Uterus (tissue), 2 donors: ENCODE measurements at regions not wholly inside any gene's neighbourhood (a gene's known extent, or its start where the extent isn't known, plus 50 kb on each side); places are given as distances from the start of the nearest gene placed in this dataset.

Experiments used
- POLR2A ChIP-seq, 2 donors: fragments of 450-650 bp; IDR thresholded peaks; one replicate each; pipeline ENCODE4 v1.6.1; 2016; ENCODE audit warnings: antibody characterized with exemption in 2 of 2, mild to moderate bottlenecking in 1 of 2, moderate library complexity in 1 of 2
- TF ChIP-seq, protein P1 (sequence below), 4 experiments: fragments of 200-600 bp in 2 of 4; fragments of 450-650 bp in 2 of 4; sonication (generic) in 2 of 4; IDR thresholded peaks; one replicate each; pipeline ENCODE4 v1.5.1; 2016 to 2019; ENCODE audit warnings: antibody characterized with exemption in 4 of 4, mild to moderate bottlenecking in 2 of 4, moderate library complexity in 1 of 4

DNA sequence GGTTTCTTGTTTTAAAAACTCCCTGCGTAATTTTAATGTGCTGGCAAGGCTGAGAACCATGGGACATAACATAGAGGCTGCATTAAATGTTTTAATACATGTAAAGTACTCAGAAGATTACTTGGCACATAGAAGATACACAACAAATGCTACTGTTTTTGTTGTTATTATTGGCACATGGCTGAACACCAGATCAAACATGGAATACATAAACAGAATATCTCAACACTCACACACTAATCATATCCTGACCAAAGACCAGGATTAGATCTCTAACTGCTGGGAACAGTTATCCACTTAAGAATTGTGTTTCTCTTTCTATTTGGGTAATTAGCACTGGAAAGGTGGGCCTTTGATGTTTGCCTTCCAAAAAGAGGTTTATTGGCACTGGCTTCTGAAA is 69.3 kb downstream of the KCNE4 start:
- TF ChIP-seq, protein P1, sequence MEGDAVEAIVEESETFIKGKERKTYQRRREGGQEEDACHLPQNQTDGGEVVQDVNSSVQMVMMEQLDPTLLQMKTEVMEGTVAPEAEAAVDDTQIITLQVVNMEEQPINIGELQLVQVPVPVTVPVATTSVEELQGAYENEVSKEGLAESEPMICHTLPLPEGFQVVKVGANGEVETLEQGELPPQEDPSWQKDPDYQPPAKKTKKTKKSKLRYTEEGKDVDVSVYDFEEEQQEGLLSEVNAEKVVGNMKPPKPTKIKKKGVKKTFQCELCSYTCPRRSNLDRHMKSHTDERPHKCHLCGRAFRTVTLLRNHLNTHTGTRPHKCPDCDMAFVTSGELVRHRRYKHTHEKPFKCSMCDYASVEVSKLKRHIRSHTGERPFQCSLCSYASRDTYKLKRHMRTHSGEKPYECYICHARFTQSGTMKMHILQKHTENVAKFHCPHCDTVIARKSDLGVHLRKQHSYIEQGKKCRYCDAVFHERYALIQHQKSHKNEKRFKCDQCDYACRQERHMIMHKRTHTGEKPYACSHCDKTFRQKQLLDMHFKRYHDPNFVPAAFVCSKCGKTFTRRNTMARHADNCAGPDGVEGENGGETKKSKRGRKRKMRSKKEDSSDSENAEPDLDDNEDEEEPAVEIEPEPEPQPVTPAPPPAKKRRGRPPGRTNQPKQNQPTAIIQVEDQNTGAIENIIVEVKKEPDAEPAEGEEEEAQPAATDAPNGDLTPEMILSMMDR (IDR thresholded peaks at IDR 0.05) = no peak
- no peak for TF ChIP-seq POLR2A (IDR thresholded peaks at IDR 0.05)
